ENCODE measurements at regions not wholly inside any gene's neighbourhood (a gene's known extent, or its start where the extent isn't known, plus 50 kb on each side); places are given as distances from the start of the nearest gene placed in this dataset.

DNA sequence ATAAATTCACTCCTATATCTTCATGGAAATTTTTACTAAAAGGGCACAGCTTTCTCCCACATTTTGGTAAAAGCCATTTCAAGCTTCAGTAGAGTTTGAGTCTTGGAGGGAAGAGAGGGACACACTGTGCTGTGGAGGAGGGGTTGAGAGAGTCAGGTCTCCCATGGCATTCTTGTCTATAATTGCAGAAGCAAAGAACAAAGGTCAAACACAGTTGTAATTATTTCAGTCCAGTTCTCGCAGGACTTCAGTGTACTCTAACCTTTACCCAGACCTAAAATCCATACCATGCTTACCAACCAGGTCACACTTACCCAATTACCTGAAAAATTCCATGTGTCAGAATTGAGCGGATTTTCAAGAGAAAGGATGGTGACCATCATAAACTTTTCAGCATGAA is 298.4 kb downstream of the XPNPEP1 start:
- TF ChIP-seq, protein P1, sequence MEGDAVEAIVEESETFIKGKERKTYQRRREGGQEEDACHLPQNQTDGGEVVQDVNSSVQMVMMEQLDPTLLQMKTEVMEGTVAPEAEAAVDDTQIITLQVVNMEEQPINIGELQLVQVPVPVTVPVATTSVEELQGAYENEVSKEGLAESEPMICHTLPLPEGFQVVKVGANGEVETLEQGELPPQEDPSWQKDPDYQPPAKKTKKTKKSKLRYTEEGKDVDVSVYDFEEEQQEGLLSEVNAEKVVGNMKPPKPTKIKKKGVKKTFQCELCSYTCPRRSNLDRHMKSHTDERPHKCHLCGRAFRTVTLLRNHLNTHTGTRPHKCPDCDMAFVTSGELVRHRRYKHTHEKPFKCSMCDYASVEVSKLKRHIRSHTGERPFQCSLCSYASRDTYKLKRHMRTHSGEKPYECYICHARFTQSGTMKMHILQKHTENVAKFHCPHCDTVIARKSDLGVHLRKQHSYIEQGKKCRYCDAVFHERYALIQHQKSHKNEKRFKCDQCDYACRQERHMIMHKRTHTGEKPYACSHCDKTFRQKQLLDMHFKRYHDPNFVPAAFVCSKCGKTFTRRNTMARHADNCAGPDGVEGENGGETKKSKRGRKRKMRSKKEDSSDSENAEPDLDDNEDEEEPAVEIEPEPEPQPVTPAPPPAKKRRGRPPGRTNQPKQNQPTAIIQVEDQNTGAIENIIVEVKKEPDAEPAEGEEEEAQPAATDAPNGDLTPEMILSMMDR (conservative IDR thresholded peaks at IDR 0.05 in 1 of 2, IDR thresholded peaks at IDR 0.05 in 1 of 2; ENCODE audit: extremely low read depth in 1 of 2, insufficient read depth in 1 of 2, low read depth in 1 of 2, low read length in 2 of 2), result no peak
- no peak for TF ChIP-seq EZH2 (IDR thresholded peaks at IDR 0.05; ENCODE audit: borderline replicate concordance, low read length)
